HEK293 (cell line): ENCODE measurements at regions not wholly inside any gene's neighbourhood (a gene's known extent, or its start where the extent isn't known, plus 50 kb on each side); places are given as distances from the start of the nearest gene placed in this dataset.

Source experiments
- CTCF ChIA-PET: fragments of 350-600 bp; formaldehyde crosslinking; extraction: SDS; loops from one replicate; lab custom pipeline; 2021; ENCODE audit warnings: antibody characterized with exemption; lab: Yijun Ruan, JAX
- POLR2A ChIA-PET: fragments of 300-600 bp; formaldehyde crosslinking; extraction: SDS; loops from one replicate; lab custom pipeline; 2020; ENCODE audit warnings: antibody characterized with exemption, inconsistent platforms; lab: Yijun Ruan, JAX
- H3K27ac ChIP-seq: fragments of 200-500 bp; sonication (Bioruptor generic); 2 replicates; pipeline ENCODE4 v1.5.1; 2014; ENCODE audit warnings: low read depth, low read length, control low read depth, inconsistent platforms; ENCODE audit errors: extremely low read depth
- H3K36me3 ChIP-seq, 2 experiments: fragments of 200-500 bp in 1 of 2; sonication (Bioruptor generic) in 1 of 2; 1 replicate in 1 of 2; 2 replicates in 1 of 2; pipeline ENCODE4 v1.5.1; 2014 to 2017; ENCODE audit warnings: inconsistent platforms in 2 of 2, low read length in 2 of 2; ENCODE audit not compliant: control insufficient read depth in 2 of 2, insufficient read depth in 1 of 2
- H3K4me1 ChIP-seq: fragments of 200-500 bp; sonication (Bioruptor generic); 2 replicates; pipeline ENCODE4 v1.5.1; 2014; ENCODE audit warnings: mild to moderate bottlenecking, low read length, inconsistent platforms; ENCODE audit not compliant: control insufficient read depth, insufficient read depth
- H3K4me3 ChIP-seq: 2 replicates; pipeline ENCODE4 v1.5.1; 2011; ENCODE audit warnings: low read depth, mild to moderate bottlenecking, control low read depth, low read length, moderate library complexity
- H3K9me3 ChIP-seq: fragments of 200-500 bp; sonication (Bioruptor generic); 2 replicates; pipeline ENCODE4 v1.5.1; 2014; ENCODE audit warnings: low read depth, low read length, inconsistent platforms; ENCODE audit not compliant: control insufficient read depth, insufficient read depth
- BCL11A ChIP-seq: fragments of 450-650 bp; formaldehyde crosslinking; IDR thresholded peaks from 2 replicates; pipeline ENCODE4 v1.5.1; 2016; ENCODE audit warnings: low read depth, missing biosample characterization, missing genetic modification characterization
- BCL11B ChIP-seq: fragments of 450-650 bp; formaldehyde crosslinking; IDR thresholded peaks from 2 replicates; pipeline ENCODE4 v1.5.1; 2016; ENCODE audit warnings: low read depth, missing biosample characterization, missing genetic modification characterization
- ELK4 ChIP-seq: IDR thresholded peaks from 2 replicates; pipeline ENCODE4 v1.6.1; 2011; ENCODE audit warnings: mild to moderate bottlenecking, low read depth, low read length, borderline replicate concordance
- GLIS2 ChIP-seq: fragments of 450-650 bp; formaldehyde crosslinking; IDR thresholded peaks from 2 replicates; pipeline ENCODE4 v1.5.1; 2016; ENCODE audit warnings: missing biosample characterization, missing genetic modification characterization
- HOXA7 ChIP-seq: sonication (generic); formaldehyde crosslinking; IDR thresholded peaks from 2 replicates; pipeline ENCODE4 v1.8.1; 2022; ENCODE audit warnings: missing genetic modification reagents, borderline replicate concordance
- KLF1 ChIP-seq: fragments of 450-650 bp; formaldehyde crosslinking; IDR thresholded peaks from 2 replicates; pipeline ENCODE4 v1.5.1; 2016; ENCODE audit warnings: missing biosample characterization, missing genetic modification characterization
- KLF17 ChIP-seq: fragments of 450-650 bp; formaldehyde crosslinking; IDR thresholded peaks from 2 replicates; pipeline ENCODE4 v1.5.1; 2016; ENCODE audit warnings: missing biosample characterization, missing genetic modification characterization
- PRDM6 ChIP-seq: fragments of 450-650 bp; formaldehyde crosslinking; IDR thresholded peaks from 2 replicates; pipeline ENCODE4 v1.5.1; 2017; ENCODE audit warnings: missing biosample characterization, missing genetic modification characterization
- RBAK ChIP-seq: fragments of 450-650 bp; formaldehyde crosslinking; IDR thresholded peaks from 2 replicates; pipeline ENCODE4 v1.5.1; 2016; ENCODE audit warnings: missing biosample characterization, missing genetic modification characterization
- ZBTB20 ChIP-seq: fragments of 450-650 bp; formaldehyde crosslinking; IDR thresholded peaks from 2 replicates; pipeline ENCODE4 v1.5.1; 2016; ENCODE audit warnings: missing biosample characterization, missing genetic modification characterization
- ZBTB44 ChIP-seq: fragments of 450-650 bp; IDR thresholded peaks from 2 replicates; pipeline ENCODE4 v1.5.1; 2018; ENCODE audit warnings: missing biosample characterization, mild to moderate bottlenecking, missing genetic modification characterization
- ZBTB8A ChIP-seq: fragments of 450-650 bp; formaldehyde crosslinking; IDR thresholded peaks from 2 replicates; pipeline ENCODE4 v1.5.1; 2016; ENCODE audit warnings: missing biosample characterization, missing genetic modification characterization
- ZIC2 ChIP-seq: fragments of 450-650 bp; formaldehyde crosslinking; IDR thresholded peaks from 2 replicates; pipeline ENCODE4 v1.5.1; 2016; ENCODE audit warnings: missing biosample characterization, missing genetic modification characterization
- ZNF121 ChIP-seq: fragments of 450-650 bp; formaldehyde crosslinking; IDR thresholded peaks from 2 replicates; pipeline ENCODE4 v1.5.1; 2016; ENCODE audit warnings: missing biosample characterization, missing genetic modification characterization
- ZNF19 ChIP-seq: fragments of 450-650 bp; formaldehyde crosslinking; IDR thresholded peaks from 2 replicates; pipeline ENCODE4; 2016; ENCODE audit warnings: missing biosample characterization, missing genetic modification characterization, low read depth
- ZNF214 ChIP-seq: fragments of 450-650 bp; formaldehyde crosslinking; IDR thresholded peaks from 2 replicates; pipeline ENCODE4 v1.5.1; 2017; ENCODE audit warnings: missing biosample characterization, mild to moderate bottlenecking, missing genetic modification characterization, borderline replicate concordance
- ZNF362 ChIP-seq: fragments of 450-650 bp; formaldehyde crosslinking; IDR thresholded peaks from 2 replicates; pipeline ENCODE4 v1.5.1; 2016; ENCODE audit warnings: missing biosample characterization, missing genetic modification characterization
- ZNF571 ChIP-seq: fragments of 450-650 bp; formaldehyde crosslinking; IDR thresholded peaks from 2 replicates; pipeline ENCODE4 v1.5.0; 2017; ENCODE audit warnings: missing biosample characterization, missing genetic modification characterization
- ZNF777 ChIP-seq: fragments of 450-650 bp; formaldehyde crosslinking; IDR thresholded peaks from 2 replicates; pipeline ENCODE4 v1.5.1; 2017; ENCODE audit warnings: missing biosample characterization, missing genetic modification characterization, borderline replicate concordance
- ZSCAN16 ChIP-seq: fragments of 450-650 bp; formaldehyde crosslinking; IDR thresholded peaks from 2 replicates; pipeline ENCODE4 v1.5.1; 2016; ENCODE audit warnings: missing biosample characterization, missing genetic modification characterization
- ZXDB ChIP-seq: fragments of 450-650 bp; formaldehyde crosslinking; IDR thresholded peaks from 2 replicates; pipeline ENCODE4 v1.5.1; 2016; ENCODE audit warnings: missing biosample characterization, missing genetic modification characterization
- TF ChIP-seq, protein P1 (sequence below): fragments of 450-650 bp; formaldehyde crosslinking; IDR thresholded peaks from 2 replicates; pipeline ENCODE4 v1.5.1; 2016; ENCODE audit warnings: missing biosample characterization, missing genetic modification characterization, borderline replicate concordance

DNA sequence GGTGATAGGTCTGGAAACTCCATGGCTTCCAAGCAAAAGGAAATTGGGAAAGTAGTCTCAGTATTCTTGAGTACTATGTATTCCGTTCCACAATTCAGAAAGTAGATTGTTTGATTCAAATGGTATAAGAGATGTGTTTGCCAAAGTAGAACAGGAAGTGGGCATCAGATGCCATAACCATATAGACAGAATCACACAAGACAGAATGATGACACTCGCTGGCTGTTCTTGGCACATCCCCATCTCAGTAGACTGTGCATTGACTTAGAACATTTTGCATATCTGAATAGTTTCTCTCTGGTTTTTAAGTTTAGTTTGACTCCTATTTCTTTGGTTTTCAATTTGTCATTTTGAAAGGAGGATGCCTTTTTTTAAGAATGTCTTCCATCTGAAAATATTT lies 221.1 kb upstream of the RGS6 start:
- Histone ChIP-seq H3K27ac (no peak overlapping the region), H3K36me3 (peaks cover 0 to 17% of the 10 kb centered on the region in 2 experiments; a peak in 2 of 3 replicates), H3K4me1 (peaks cover 5% of the 10 kb centered on the region; the same call in 1 of the 2 replicates), H3K9me3 (no peaks in the 10 kb centered on the region), H3K4me3 (no peak overlapping the region)
- ChIA-PET CTCF (interaction anchor here (0.8 to 1.7 kb wide), 2 partner anchors 9 to 42 kb away, joined by 3 to 7 read pairs; no protein-coding TSS in a partner anchor), POLR2A (no interaction called here)
- TF ChIP-seq, protein P1, sequence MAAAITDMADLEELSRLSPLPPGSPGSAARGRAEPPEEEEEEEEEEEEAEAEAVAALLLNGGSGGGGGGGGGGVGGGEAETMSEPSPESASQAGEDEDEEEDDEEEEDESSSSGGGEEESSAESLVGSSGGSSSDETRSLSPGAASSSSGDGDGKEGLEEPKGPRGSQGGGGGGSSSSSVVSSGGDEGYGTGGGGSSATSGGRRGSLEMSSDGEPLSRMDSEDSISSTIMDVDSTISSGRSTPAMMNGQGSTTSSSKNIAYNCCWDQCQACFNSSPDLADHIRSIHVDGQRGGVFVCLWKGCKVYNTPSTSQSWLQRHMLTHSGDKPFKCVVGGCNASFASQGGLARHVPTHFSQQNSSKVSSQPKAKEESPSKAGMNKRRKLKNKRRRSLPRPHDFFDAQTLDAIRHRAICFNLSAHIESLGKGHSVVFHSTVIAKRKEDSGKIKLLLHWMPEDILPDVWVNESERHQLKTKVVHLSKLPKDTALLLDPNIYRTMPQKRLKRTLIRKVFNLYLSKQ (tag by site-specific recombination) = no peak
- TF ChIP-seq BCL11B (no peak), KLF17 (tag by site-specific recombination) (no peak), ZXDB (tag by site-specific recombination) (no peak), RBAK (tag by site-specific recombination) (no peak), ZNF19 (no peak), KLF1 (no peak), ZBTB44 (tag by site-specific recombination) (no peak), GLIS2 (no peak)

DNA sequence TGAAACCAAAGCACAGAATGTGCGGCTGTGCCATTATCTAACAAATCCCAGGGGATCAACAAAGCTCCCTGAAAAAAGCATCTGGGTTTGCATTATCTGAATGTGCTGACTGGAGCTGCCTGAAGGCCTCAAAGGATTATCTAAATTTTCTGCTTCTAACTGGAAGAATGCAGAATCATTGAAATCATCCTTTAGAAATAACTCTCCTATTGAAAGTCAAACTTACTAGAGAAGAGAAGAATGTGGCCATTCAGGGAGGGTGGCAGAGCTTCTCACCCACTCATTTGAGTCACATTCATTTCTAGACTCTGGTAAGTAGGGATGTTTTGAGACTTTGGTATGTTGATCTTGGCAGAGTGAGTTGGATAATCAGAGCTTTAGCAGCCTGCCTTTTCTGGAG lies 220.6 kb upstream of the RGS6 start:
- no peak overlapping the region for H3K27ac ChIP-seq
- H3K4me3 ChIP-seq = no peak overlapping the region
- POLR2A ChIA-PET = no interaction called here
- no peaks in the 10 kb centered on the region for H3K9me3 ChIP-seq
- H3K4me1 ChIP-seq = peaks cover 5% of the 10 kb centered on the region; the same call in 1 of the 2 replicates
- CTCF ChIA-PET = interaction anchor here (0.8 to 1.7 kb wide), 3 partner anchors 8 to 143 kb away, joined by 3 to 7 read pairs (median 3); no protein-coding TSS in a partner anchor
- TF ChIP-seq ELK4 = no peak
- TF ChIP-seq, protein P1 (tag by site-specific recombination) = no peak
- TF ChIP-seq ZNF214 (tag by site-specific recombination) = no peak
- no peak for TF ChIP-seq ZBTB8A (tag by site-specific recombination)
- no peak for TF ChIP-seq ZSCAN16 (tag by site-specific recombination)
- no peak for TF ChIP-seq PRDM6 (tag by site-specific recombination)
- TF ChIP-seq ZNF121 (tag by site-specific recombination) = no peak
- TF ChIP-seq HOXA7 (CRISPR knock-in tag) = no peak
- no peak for TF ChIP-seq ZNF777
- no peak for TF ChIP-seq ZNF571 (tag by site-specific recombination)
- no peak for TF ChIP-seq ZBTB20 (tag by site-specific recombination)
- TF ChIP-seq BCL11A (tag by site-specific recombination) = no peak
- TF ChIP-seq ZNF362 = no peak
- TF ChIP-seq ZIC2 (tag by site-specific recombination) = no peak
- TF ChIP-seq BCL11B = no peak
- peaks cover 0 to 17% of the 10 kb centered on the region in 2 experiments; a peak in 2 of 3 replicates for H3K36me3 ChIP-seq
